Karpas-422 (cell line): ENCODE measurements at regions not wholly inside any gene's neighbourhood (a gene's known extent, or its start where the extent isn't known, plus 50 kb on each side); places are given as distances from the start of the nearest gene placed in this dataset.
A peak's percentile ranks its signal among the peaks of the same experiment; 100 is the strongest.

Experiments used
- DNase-seq: peaks from one replicate; pipeline ENCODE4 v3.0.0-alpha.2; 2015
- H2AFZ ChIP-seq: fragments of 200-600 bp; sonication (generic); 2 replicates; pipeline ENCODE4 v1.6.1; 2014; ENCODE audit warnings: antibody characterized with exemption, low read length, mixed read lengths
- H3K27ac ChIP-seq: fragments of 200-600 bp; sonication (generic); 2 replicates; pipeline ENCODE4 v1.5.1; 2014; ENCODE audit warnings: mild to moderate bottlenecking, low read length, moderate library complexity
- H3K27me3 ChIP-seq: fragments of 200-600 bp; sonication (generic); 2 replicates; pipeline ENCODE4 v1.6.1; 2014; ENCODE audit warnings: low read length, mixed read lengths
- H3K36me3 ChIP-seq: fragments of 200-600 bp; sonication (generic); 2 replicates; pipeline ENCODE4 v1.6.1; 2014; ENCODE audit warnings: low read length, mixed read lengths; ENCODE audit not compliant: insufficient read depth
- H3K4me1 ChIP-seq: fragments of 200-600 bp; sonication (generic); 2 replicates; pipeline ENCODE4 v1.6.1; 2014; ENCODE audit warnings: mild to moderate bottlenecking, low read length, mixed read lengths
- H3K4me2 ChIP-seq: fragments of 200-600 bp; sonication (generic); 2 replicates; pipeline ENCODE4 v1.6.1; 2014; ENCODE audit warnings: low read length, low read depth, mild to moderate bottlenecking; ENCODE audit not compliant: poor library complexity, severe bottlenecking
- H3K4me3 ChIP-seq: fragments of 200-600 bp; sonication (generic); 2 replicates; pipeline ENCODE4 v1.5.1; 2014; ENCODE audit warnings: mild to moderate bottlenecking, antibody characterized with exemption, low read length, mixed read lengths
- H3K79me2 ChIP-seq: fragments of 200-600 bp; sonication (generic); 2 replicates; pipeline ENCODE4 v1.6.1; 2014; ENCODE audit warnings: mild to moderate bottlenecking, low read length, mixed read lengths
- H3K9ac ChIP-seq: fragments of 200-600 bp; sonication (generic); 2 replicates; pipeline ENCODE4 v1.6.0; 2014; ENCODE audit warnings: low read length
- H3K9me2 ChIP-seq: fragments of 200-600 bp; sonication (generic), shearing (Covaris generic); replicated peaks from 2 replicates; pipeline ENCODE4 v1.6.0; 2014; ENCODE audit warnings: mild to moderate bottlenecking, low read length, moderate library complexity; ENCODE audit not compliant: insufficient read depth
- H3K9me3 ChIP-seq: fragments of 300-700, 200-600 bp; sonication (generic); 2 replicates; pipeline ENCODE4 v1.6.1; 2014; ENCODE audit warnings: low read length, mixed read lengths
- H4K20me1 ChIP-seq: fragments of 200-600 bp; sonication (generic); 2 replicates; pipeline ENCODE4 v1.6.1; 2014; ENCODE audit warnings: mild to moderate bottlenecking, antibody characterized with exemption, low read length, low read depth; ENCODE audit not compliant: insufficient read depth

DNA sequence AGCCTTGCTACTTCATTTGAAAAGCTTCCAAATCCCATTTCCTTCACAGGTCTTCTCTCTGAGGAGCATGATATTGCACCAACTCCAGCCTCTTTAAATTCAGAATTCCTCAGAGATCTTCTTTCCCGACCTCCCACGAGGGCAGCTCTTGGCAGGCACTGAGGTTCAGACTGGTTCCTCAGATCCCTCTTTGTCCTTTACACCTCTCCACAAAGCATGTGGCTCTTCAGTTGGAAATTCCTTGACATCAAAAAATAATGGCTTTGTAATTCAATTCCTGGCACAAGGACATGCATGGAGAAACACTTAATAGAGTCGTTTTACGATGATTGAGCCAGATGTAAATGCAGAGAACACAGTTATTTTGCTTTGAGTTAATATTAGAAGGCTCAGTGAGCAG lies 63.2 kb upstream of the TMX1 start:
- no peak for DNase-seq
- Histone ChIP-seq H3K4me3 (no peak overlapping the region), H3K9me2 (no peaks in the 10 kb centered on the region), H3K27ac (no peak overlapping the region), H3K9me3 (no peaks in the 10 kb centered on the region), H3K27me3 (no peaks in the 10 kb centered on the region), H2AFZ (no peak overlapping the region), H3K36me3 (no peaks in the 10 kb centered on the region), H3K4me1 (peaks cover 12% of the 10 kb centered on the region), H4K20me1 (no peaks in the 10 kb centered on the region), H3K4me2 (no peak overlapping the region), H3K79me2 (no peaks in the 10 kb centered on the region), H3K9ac (no peak overlapping the region)

DNA sequence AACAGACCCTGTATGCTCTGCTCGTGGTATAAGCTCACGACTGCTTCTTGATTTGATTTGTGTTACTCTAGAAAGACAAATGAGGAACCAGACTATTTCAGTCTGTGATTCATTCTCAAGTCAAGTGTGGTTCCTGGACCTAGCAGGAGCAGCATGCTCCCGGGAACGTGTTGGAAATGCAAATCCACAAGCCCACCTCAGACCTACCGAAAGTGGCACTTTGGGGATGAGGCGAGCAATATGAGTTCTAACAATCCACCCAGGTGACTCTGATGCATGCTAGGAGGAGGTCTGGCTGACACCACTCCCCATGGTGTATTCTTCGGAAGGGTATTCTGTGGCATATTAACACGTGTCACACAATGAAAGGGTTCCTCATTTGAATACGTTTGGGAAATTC lies 59.5 kb upstream of the TMX1 start:
- Histone ChIP-seq H4K20me1 (no peaks in the 10 kb centered on the region), H3K27ac (no peak overlapping the region), H3K79me2 (no peaks in the 10 kb centered on the region), H3K9ac (no peak overlapping the region), H3K9me3 (no peaks in the 10 kb centered on the region), H2AFZ (no peak overlapping the region), H3K4me1 (peaks cover 12% of the 10 kb centered on the region), H3K4me3 (no peak overlapping the region), H3K4me2 (no peak overlapping the region), H3K36me3 (no peaks in the 10 kb centered on the region), H3K9me2 (no peaks in the 10 kb centered on the region), H3K27me3 (no peaks in the 10 kb centered on the region)
- DNase-seq, result peak; percentile 71

DNA sequence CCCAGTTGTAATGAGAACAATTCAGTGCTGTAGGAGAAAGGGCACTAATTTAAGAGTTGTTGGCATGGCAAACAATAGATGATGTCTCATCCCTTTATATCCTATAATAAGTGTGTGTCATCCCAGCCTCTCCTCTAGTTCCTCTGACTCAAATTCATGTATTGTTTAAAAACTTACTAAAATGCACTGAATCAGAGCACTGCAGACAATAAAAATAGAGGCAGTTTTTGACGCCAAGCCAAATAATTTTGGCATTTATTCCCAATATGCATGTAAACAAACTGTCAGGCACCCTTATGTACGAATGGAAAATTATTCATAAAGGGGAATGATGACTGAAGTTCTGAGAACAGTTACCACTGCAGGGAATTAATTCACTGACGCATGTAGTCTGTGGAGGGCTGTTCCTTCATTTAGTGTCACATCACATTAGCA lies 57.9 kb upstream of the TMX1 start:
- no peak for DNase-seq
- Histone ChIP-seq H3K79me2 (no peaks in the 10 kb centered on the region), H3K9me2 (no peaks in the 10 kb centered on the region), H4K20me1 (no peaks in the 10 kb centered on the region), H3K4me1 (peaks cover 12% of the 10 kb centered on the region), H3K9me3 (no peaks in the 10 kb centered on the region), H3K9ac (no peak overlapping the region), H3K4me2 (no peak overlapping the region), H3K27me3 (no peaks in the 10 kb centered on the region), H3K36me3 (no peaks in the 10 kb centered on the region), H3K4me3 (no peak overlapping the region), H2AFZ (no peak overlapping the region), H3K27ac (no peak overlapping the region)

GRCh38 chr14:51185180-51185579 lies 54.9 kb upstream of the TMX1 start:
- no peaks in the 10 kb centered on the region for H3K27me3 ChIP-seq
- no peaks in the 10 kb centered on the region for H3K79me2 ChIP-seq
- H3K4me1 ChIP-seq, result peaks cover 9% of the 10 kb centered on the region
- H3K4me2 ChIP-seq, result no peak overlapping the region
- H3K9me2 ChIP-seq, result no peaks in the 10 kb centered on the region
- no peak overlapping the region for H2AFZ ChIP-seq
- no peak overlapping the region for H3K4me3 ChIP-seq
- no peaks in the 10 kb centered on the region for H4K20me1 ChIP-seq
- no peaks in the 10 kb centered on the region for H3K9me3 ChIP-seq
- DNase-seq, result no peak
- no peak overlapping the region for H3K9ac ChIP-seq
- H3K27ac ChIP-seq, result no peak overlapping the region
- no peaks in the 10 kb centered on the region for H3K36me3 ChIP-seq

GRCh38 chr14:51185754-51186153 lies 54.3 kb upstream of the TMX1 start:
- H3K9me3 ChIP-seq, result no peaks in the 10 kb centered on the region
- H3K4me2 ChIP-seq, result no peak overlapping the region
- no peak overlapping the region for H3K27ac ChIP-seq
- H3K4me3 ChIP-seq, result no peak overlapping the region
- no peaks in the 10 kb centered on the region for H3K79me2 ChIP-seq
- H3K36me3 ChIP-seq, result no peaks in the 10 kb centered on the region
- no peaks in the 10 kb centered on the region for H4K20me1 ChIP-seq
- H2AFZ ChIP-seq, result no peak overlapping the region
- peaks cover 3% of the 10 kb centered on the region for H3K4me1 ChIP-seq
- no peaks in the 10 kb centered on the region for H3K9me2 ChIP-seq
- DNase-seq, result no peak
- H3K9ac ChIP-seq, result no peak overlapping the region
- H3K27me3 ChIP-seq, result no peaks in the 10 kb centered on the region

DNA sequence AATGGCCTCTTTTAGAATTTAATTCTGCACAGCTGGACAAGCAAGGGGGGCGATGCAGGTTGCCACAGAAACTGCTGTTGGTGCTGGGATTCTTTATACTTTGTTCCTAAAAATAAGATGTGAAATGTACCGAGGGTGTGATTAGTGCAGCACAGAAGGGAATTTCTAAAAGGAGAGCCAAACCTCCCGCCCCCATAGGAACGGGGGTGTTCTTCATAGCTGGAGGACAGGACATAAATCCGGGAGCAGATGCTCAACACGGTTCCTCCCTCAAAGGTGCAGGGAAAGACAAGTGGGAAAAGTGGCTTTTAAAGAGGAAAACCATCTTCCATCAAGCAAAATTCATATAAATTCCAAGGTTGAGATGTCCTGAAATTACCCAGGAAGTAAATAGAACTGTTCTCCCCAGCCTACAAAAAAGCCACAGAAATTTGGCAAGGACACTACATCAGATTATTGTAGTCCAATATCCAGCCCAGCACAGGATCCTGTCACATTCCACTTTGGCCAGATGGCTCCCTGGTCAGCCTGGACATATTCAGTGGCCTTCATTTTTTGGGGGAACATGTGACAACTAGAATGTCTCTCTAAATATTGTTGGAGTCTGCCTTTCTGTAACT lies 51.4 kb upstream of the TMX1 start:
- Histone ChIP-seq H3K4me1 (no peaks in the 10 kb centered on the region), H3K9ac (no peak overlapping the region), H3K27me3 (no peaks in the 10 kb centered on the region), H3K4me2 (no peak overlapping the region), H3K36me3 (no peaks in the 10 kb centered on the region), H3K9me3 (no peaks in the 10 kb centered on the region), H3K79me2 (no peaks in the 10 kb centered on the region), H3K9me2 (no peaks in the 10 kb centered on the region), H2AFZ (no peak overlapping the region), H3K4me3 (no peak overlapping the region), H3K27ac (no peak overlapping the region), H4K20me1 (no peaks in the 10 kb centered on the region)
- DNase-seq, result no peak

GRCh38 chr14:51189600-51190376 lies 50.3 kb upstream of the TMX1 start:
- Histone ChIP-seq H3K4me3 (no peak overlapping the region), H2AFZ (no peak overlapping the region), H3K9me3 (no peaks in the 10 kb centered on the region), H3K36me3 (no peaks in the 10 kb centered on the region), H3K79me2 (no peaks in the 10 kb centered on the region), H4K20me1 (no peaks in the 10 kb centered on the region), H3K9ac (no peak overlapping the region), H3K9me2 (no peaks in the 10 kb centered on the region), H3K4me2 (no peak overlapping the region), H3K27ac (no peak overlapping the region), H3K27me3 (no peaks in the 10 kb centered on the region), H3K4me1 (no peaks in the 10 kb centered on the region)
- DNase-seq, result no peak
